HEK293 (cell line): ENCODE measurements at regions not wholly inside any gene's neighbourhood (a gene's known extent, or its start where the extent isn't known, plus 50 kb on each side); places are given as distances from the start of the nearest gene placed in this dataset.

Experiments used
- CTCF ChIA-PET: fragments of 350-600 bp; formaldehyde crosslinking; extraction: SDS; loops from one replicate; lab custom pipeline; 2021; ENCODE audit warnings: antibody characterized with exemption; lab: Yijun Ruan, JAX
- POLR2A ChIA-PET: fragments of 300-600 bp; formaldehyde crosslinking; extraction: SDS; loops from one replicate; lab custom pipeline; 2020; ENCODE audit warnings: antibody characterized with exemption, inconsistent platforms; lab: Yijun Ruan, JAX
- H3K27ac ChIP-seq: fragments of 200-500 bp; sonication (Bioruptor generic); 2 replicates; pipeline ENCODE4 v1.5.1; 2014; ENCODE audit warnings: low read depth, low read length, control low read depth, inconsistent platforms; ENCODE audit errors: extremely low read depth
- H3K36me3 ChIP-seq, 2 experiments: fragments of 200-500 bp in 1 of 2; sonication (Bioruptor generic) in 1 of 2; 1 replicate in 1 of 2; 2 replicates in 1 of 2; pipeline ENCODE4 v1.5.1; 2014 to 2017; ENCODE audit warnings: inconsistent platforms in 2 of 2, low read length in 2 of 2; ENCODE audit not compliant: control insufficient read depth in 2 of 2, insufficient read depth in 1 of 2
- H3K4me1 ChIP-seq: fragments of 200-500 bp; sonication (Bioruptor generic); 2 replicates; pipeline ENCODE4 v1.5.1; 2014; ENCODE audit warnings: mild to moderate bottlenecking, low read length, inconsistent platforms; ENCODE audit not compliant: control insufficient read depth, insufficient read depth
- H3K4me3 ChIP-seq: 2 replicates; pipeline ENCODE4 v1.5.1; 2011; ENCODE audit warnings: low read depth, mild to moderate bottlenecking, control low read depth, low read length, moderate library complexity
- H3K9me3 ChIP-seq: fragments of 200-500 bp; sonication (Bioruptor generic); 2 replicates; pipeline ENCODE4 v1.5.1; 2014; ENCODE audit warnings: low read depth, low read length, inconsistent platforms; ENCODE audit not compliant: control insufficient read depth, insufficient read depth
- PBX3 ChIP-seq: sonication (generic); formaldehyde crosslinking; IDR thresholded peaks from 2 replicates; pipeline ENCODE4 v1.8.1; 2022; ENCODE audit warnings: mild to moderate bottlenecking, moderate library complexity, missing genetic modification reagents
- ZBTB48 ChIP-seq: fragments of 450-650 bp; formaldehyde crosslinking; IDR thresholded peaks from 2 replicates; pipeline ENCODE4 v1.5.1; 2016; ENCODE audit warnings: missing biosample characterization, missing genetic modification characterization
- ZBTB49 ChIP-seq: fragments of 450-650 bp; formaldehyde crosslinking; IDR thresholded peaks from 2 replicates; pipeline ENCODE4 v1.5.1; 2016; ENCODE audit warnings: missing biosample characterization, missing genetic modification characterization, low read depth
- ZIC2 ChIP-seq: fragments of 450-650 bp; formaldehyde crosslinking; IDR thresholded peaks from 2 replicates; pipeline ENCODE4 v1.5.1; 2016; ENCODE audit warnings: missing biosample characterization, missing genetic modification characterization
- ZNF155 ChIP-seq: fragments of 450-650 bp; formaldehyde crosslinking; IDR thresholded peaks from 2 replicates; pipeline ENCODE4 v1.5.1; 2016; ENCODE audit warnings: missing biosample characterization, missing genetic modification characterization
- ZNF169 ChIP-seq: fragments of 450-650 bp; formaldehyde crosslinking; IDR thresholded peaks from 2 replicates; pipeline ENCODE4 v1.5.1; 2016; ENCODE audit warnings: missing biosample characterization, missing genetic modification characterization
- ZNF2 ChIP-seq: fragments of 450-650 bp; formaldehyde crosslinking; IDR thresholded peaks from 2 replicates; pipeline ENCODE4 v1.5.1; 2016; ENCODE audit warnings: missing biosample characterization, missing genetic modification characterization
- ZNF350 ChIP-seq: fragments of 450-650 bp; formaldehyde crosslinking; IDR thresholded peaks from 2 replicates; pipeline ENCODE4 v1.5.0; 2017; ENCODE audit warnings: missing biosample characterization, mild to moderate bottlenecking, missing genetic modification characterization
- ZNF404 ChIP-seq: fragments of 450-650 bp; formaldehyde crosslinking; IDR thresholded peaks from 2 replicates; pipeline ENCODE4 v1.5.1; 2017; ENCODE audit warnings: missing biosample characterization, missing genetic modification characterization
- ZNF423 ChIP-seq: fragments of 450-650 bp; formaldehyde crosslinking; IDR thresholded peaks from 2 replicates; pipeline ENCODE4 v1.5.1; 2016; ENCODE audit warnings: missing biosample characterization, missing genetic modification characterization
- ZNF510 ChIP-seq: fragments of 450-650 bp; formaldehyde crosslinking; IDR thresholded peaks from 2 replicates; pipeline ENCODE4 v1.5.1; 2018; ENCODE audit warnings: mild to moderate bottlenecking, missing genetic modification characterization, missing biosample characterization; ENCODE audit not compliant: insufficient replicate concordance
- ZNF626 ChIP-seq: fragments of 450-650 bp; sonication (Bioruptor Pico); formaldehyde crosslinking; IDR thresholded peaks from 2 replicates; pipeline ENCODE4 v1.5.1; 2018; ENCODE audit warnings: missing biosample characterization, missing genetic modification characterization, inconsistent platforms
- ZNF629 ChIP-seq: fragments of 450-650 bp; formaldehyde crosslinking; IDR thresholded peaks from 2 replicates; pipeline ENCODE4 v1.5.1; 2017; ENCODE audit warnings: missing biosample characterization, missing genetic modification characterization
- ZNF768 ChIP-seq: fragments of 450-650 bp; formaldehyde crosslinking; IDR thresholded peaks from 2 replicates; pipeline ENCODE4 v1.5.1; 2018; ENCODE audit warnings: missing biosample characterization, mild to moderate bottlenecking, missing genetic modification characterization
- ZSCAN30 ChIP-seq: fragments of 450-650 bp; IDR thresholded peaks from 2 replicates; pipeline ENCODE4 v1.5.1; 2018; ENCODE audit warnings: missing biosample characterization, mild to moderate bottlenecking, missing genetic modification characterization, moderate library complexity
- TF ChIP-seq, protein P1 (sequence below): fragments of 450-650 bp; formaldehyde crosslinking; IDR thresholded peaks from 2 replicates; pipeline ENCODE4 v1.5.1; 2016; ENCODE audit warnings: missing biosample characterization, missing genetic modification characterization
- TF ChIP-seq, protein P2 (sequence below): fragments of 450-650 bp; formaldehyde crosslinking; IDR thresholded peaks from 2 replicates; pipeline ENCODE4 v1.5.1; 2016; ENCODE audit warnings: missing biosample characterization, missing genetic modification characterization

DNA sequence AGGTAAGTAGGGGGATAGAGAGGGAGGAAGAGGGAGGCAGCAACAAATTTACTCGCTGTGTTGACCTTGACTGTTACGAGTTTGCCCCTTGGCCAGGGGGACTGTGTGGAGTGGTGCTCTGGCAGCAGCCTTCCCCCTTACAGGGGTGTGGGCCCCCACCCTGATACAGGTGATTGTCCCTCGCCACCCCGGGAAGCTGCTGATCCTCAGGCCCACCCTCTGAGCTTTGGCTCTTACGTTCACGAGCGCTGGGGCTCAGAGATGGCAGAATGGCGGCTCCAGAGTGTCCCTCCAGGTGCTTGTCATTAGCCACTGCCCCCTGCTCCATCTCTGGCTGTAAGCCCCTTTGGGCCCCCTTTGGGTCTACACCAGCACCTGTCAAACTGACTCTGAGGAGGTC is 88.6 kb downstream of the GLI2 start:
- ChIA-PET POLR2A (no interaction called here), CTCF (interaction anchor here (0.7 kb wide), 1 partner anchor 256 kb away, joined by 3 read pairs; no protein-coding TSS in a partner anchor)
- TF ChIP-seq ZNF629 (tag by site-specific recombination) (no peak), PBX3 (no peak), ZNF350 (no peak), ZNF768 (no peak), ZBTB49 (tag by site-specific recombination) (no peak), ZNF404 (tag by site-specific recombination) (no peak), ZNF510 (tag by site-specific recombination) (no peak), ZSCAN30 (tag by site-specific recombination) (no peak)
- TF ChIP-seq, protein P1, sequence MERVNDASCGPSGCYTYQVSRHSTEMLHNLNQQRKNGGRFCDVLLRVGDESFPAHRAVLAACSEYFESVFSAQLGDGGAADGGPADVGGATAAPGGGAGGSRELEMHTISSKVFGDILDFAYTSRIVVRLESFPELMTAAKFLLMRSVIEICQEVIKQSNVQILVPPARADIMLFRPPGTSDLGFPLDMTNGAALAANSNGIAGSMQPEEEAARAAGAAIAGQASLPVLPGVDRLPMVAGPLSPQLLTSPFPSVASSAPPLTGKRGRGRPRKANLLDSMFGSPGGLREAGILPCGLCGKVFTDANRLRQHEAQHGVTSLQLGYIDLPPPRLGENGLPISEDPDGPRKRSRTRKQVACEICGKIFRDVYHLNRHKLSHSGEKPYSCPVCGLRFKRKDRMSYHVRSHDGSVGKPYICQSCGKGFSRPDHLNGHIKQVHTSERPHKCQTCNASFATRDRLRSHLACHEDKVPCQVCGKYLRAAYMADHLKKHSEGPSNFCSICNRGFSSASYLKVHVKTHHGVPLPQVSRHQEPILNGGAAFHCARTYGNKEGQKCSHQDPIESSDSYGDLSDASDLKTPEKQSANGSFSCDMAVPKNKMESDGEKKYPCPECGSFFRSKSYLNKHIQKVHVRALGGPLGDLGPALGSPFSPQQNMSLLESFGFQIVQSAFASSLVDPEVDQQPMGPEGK (tag by site-specific recombination): no peak
- TF ChIP-seq, protein P2, sequence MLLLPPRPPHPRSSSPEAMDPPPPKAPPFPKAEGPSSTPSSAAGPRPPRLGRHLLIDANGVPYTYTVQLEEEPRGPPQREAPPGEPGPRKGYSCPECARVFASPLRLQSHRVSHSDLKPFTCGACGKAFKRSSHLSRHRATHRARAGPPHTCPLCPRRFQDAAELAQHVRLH: no peak
- Histone ChIP-seq H3K36me3 (no peaks in the 10 kb centered on the region), H3K4me1 (0 out of 2 replicates have a peak, but pooled peaks cover 3% of the 10 kb centered on the region), H3K4me3 (no peak overlapping the region), H3K9me3 (no peaks in the 10 kb centered on the region), H3K27ac (no peak overlapping the region)

DNA sequence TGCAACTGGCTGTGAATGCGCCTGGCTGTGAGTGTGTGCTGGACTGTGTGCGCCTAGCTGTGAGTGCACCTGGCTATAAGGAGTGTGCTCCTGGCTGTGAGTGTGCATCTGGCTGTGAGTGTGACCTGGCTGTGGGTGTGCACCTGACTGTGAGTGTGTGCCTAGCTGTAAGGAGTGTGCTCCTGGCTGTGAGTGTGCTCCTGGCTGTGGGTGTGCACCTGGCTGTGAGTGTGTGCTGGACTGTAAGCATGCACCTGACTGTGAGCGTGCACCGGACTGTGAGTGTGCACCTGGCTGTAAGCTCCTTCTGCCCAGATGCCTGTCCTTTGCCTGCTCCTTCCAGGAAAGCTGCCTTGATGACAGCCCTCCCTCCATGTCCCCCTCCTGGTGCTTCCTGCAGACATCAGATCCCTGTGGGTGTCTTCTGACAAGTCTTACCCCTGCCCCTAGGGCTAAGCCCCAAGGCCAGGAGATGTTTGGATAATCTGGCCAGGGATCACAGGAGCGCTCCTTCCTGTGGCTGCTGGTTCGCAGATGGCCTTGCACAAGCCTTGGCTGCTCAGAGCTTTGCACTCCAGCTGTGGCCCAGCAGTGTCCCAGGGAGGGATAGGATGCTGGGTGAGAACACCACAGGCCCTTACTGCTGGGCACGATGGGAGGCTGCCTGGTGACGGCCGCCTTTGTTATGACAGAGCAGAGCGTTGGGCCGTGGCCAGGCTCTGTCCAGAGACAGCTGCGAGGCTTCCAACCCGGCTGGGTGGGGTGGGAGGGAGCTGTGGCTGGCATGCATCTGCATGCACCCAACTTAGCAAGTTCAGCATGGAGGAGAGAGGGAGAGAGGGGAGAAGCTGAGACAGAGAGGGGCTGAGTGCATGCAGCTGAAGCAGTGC is 89.9 kb downstream of the GLI2 start:
- H3K36me3 ChIP-seq: no peaks in the 10 kb centered on the region
- TF ChIP-seq ZIC2 (peak; percentile 100), ZNF169 (tag by site-specific recombination) (no peak), ZNF423 (tag by site-specific recombination) (peak; percentile 64; the same call in 1 of the 2 replicates)
- H3K9me3 ChIP-seq: no peaks in the 10 kb centered on the region
- H3K4me3 ChIP-seq: no peak overlapping the region
- H3K27ac ChIP-seq: no peak overlapping the region
- ChIA-PET POLR2A (interaction anchor here (0.6 kb wide), 1 partner anchor 23 kb away, joined by 3 read pairs; no protein-coding TSS in a partner anchor), CTCF (interaction anchor here (0.5 kb wide), 1 partner anchor 130 kb away, joined by 3 read pairs; no protein-coding TSS in a partner anchor)
- H3K4me1 ChIP-seq: no peaks in the 10 kb centered on the region

DNA sequence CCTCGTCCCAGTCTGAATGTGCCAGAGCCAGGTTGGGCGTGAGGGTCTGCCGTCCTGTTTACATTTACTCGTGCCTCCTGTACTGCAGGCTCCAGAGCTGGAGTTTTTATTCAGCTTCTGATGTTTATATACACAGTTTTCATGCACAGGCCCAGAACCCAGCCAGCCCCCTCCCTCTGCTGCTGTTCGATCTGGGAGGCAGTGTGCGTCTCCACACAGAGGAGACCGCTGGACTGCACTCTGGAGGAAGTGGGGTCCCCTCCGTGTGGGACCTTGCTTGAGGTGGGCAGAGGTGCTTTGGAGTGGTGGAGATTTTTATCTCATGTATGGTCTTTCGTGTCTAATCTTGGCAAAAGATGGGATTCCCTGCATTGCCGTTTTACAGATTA is 90.6 kb downstream of the GLI2 start:
- H3K36me3 ChIP-seq: no peaks in the 10 kb centered on the region
- no peaks in the 10 kb centered on the region for H3K9me3 ChIP-seq
- no peaks in the 10 kb centered on the region for H3K4me1 ChIP-seq
- TF ChIP-seq ZBTB48 (tag by site-specific recombination) (no peak), ZNF626 (tag by site-specific recombination) (no peak), ZNF2 (tag by site-specific recombination) (no peak), ZNF155 (no peak)
- TF ChIP-seq, all 188 proteins: peak for 0
- no peak overlapping the region for H3K4me3 ChIP-seq
- H3K27ac ChIP-seq: no peak overlapping the region
- ChIA-PET POLR2A (no interaction called here), CTCF (no interaction called here)
